Endothelial cell of umbilical vein (primary cell): ENCODE measurements at regions not wholly inside any gene's neighbourhood (a gene's known extent, or its start where the extent isn't known, plus 50 kb on each side); places are given as distances from the start of the nearest gene placed in this dataset.

Experiments
- EZH2 ChIP-seq: IDR thresholded peaks from 2 replicates; pipeline ENCODE4 v1.6.1; 2012; ENCODE audit warnings: borderline replicate concordance, low read depth, mild to moderate bottlenecking, moderate library complexity, low read length, inconsistent platforms; ENCODE audit not compliant: severe bottlenecking
- FOS ChIP-seq: IDR thresholded peaks from 2 replicates; pipeline ENCODE4 v1.6.1; 2011; ENCODE audit warnings: mild to moderate bottlenecking, low read length, moderate library complexity, borderline replicate concordance; ENCODE audit not compliant: insufficient read depth
- GATA2 ChIP-seq: IDR thresholded peaks from 2 replicates; pipeline ENCODE4 v1.7.0; 2011; ENCODE audit warnings: low read depth, mild to moderate bottlenecking, moderate library complexity, mixed read lengths, low read length; ENCODE audit not compliant: insufficient read length, insufficient read depth
- JUN ChIP-seq: IDR thresholded peaks from 2 replicates; pipeline ENCODE4 v1.6.1; 2011; ENCODE audit warnings: borderline replicate concordance, low read depth; ENCODE audit not compliant: insufficient read length, insufficient read depth
- MYC ChIP-seq: IDR thresholded peaks from one replicate; pipeline ENCODE4 v1.6.1; 2011; ENCODE audit warnings: mild to moderate bottlenecking, low read depth, low read length
- POLR2A ChIP-seq: IDR thresholded peaks from 2 replicates; pipeline ENCODE4 v1.6.1; 2012; ENCODE audit warnings: low read depth, mild to moderate bottlenecking, control low read depth, low read length
- POLR2AphosphoS5 ChIP-seq: IDR thresholded peaks from 2 replicates; pipeline ENCODE4 v1.6.1; 2012; ENCODE audit warnings: low read depth, mild to moderate bottlenecking, control low read depth, low read length, moderate library complexity; ENCODE audit not compliant: insufficient read depth
- TF ChIP-seq, protein P1 (sequence below), 2 donors: IDR thresholded peaks; 1 replicate in 1 of 2; 2 replicates in 1 of 2; pipeline ENCODE4 v1.5.1; 2011; ENCODE audit warnings: low read length in 2 of 2, mild to moderate bottlenecking in 2 of 2, moderate library complexity in 2 of 2, control low read depth in 1 of 2, inconsistent platforms in 1 of 2, low read depth in 1 of 2; ENCODE audit not compliant: insufficient read depth in 1 of 2; ENCODE audit errors: extremely low read depth in 1 of 2

DNA sequence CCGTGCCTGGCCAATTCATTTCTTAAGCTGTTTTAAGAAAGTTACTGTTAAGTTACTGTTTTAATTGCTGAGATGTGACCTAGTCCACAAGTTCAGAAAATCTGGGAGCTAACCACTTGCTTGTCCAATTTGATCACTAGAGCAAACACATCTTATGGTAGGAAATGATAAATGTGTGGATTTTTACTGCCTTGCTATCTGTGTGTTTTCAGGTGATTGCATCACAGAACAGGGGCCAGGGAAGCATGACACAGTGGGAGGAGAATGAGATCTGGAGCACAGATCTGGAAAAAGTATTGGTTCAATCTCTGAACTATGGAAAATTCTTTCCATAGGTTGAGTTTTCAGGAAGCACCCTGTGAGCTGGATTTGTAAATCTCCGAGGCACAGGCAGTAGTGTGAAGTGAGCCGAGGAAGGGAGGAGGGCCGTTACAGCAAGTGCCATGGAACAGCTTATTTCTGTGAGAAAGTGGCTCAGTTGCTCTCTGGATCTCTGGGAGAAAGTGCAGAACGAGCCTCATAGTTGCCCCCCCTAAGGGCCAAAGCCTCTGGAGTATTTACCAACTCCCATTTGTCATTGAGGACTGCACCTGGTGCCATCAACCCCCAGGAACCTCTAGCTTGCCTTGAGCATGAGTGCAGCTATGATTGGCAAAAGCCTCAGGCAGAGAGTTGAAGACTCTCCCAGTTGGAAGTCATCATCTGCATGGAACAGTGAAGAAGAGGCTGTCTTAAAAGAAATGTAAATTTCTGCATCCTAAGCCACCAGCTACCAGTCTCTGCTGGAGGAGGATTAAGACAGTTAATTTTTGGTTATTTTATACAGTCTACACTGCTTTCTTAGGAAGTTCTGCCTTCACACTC is 161.8 kb upstream of the CLINT1 start:
- TF ChIP-seq, protein P1, sequence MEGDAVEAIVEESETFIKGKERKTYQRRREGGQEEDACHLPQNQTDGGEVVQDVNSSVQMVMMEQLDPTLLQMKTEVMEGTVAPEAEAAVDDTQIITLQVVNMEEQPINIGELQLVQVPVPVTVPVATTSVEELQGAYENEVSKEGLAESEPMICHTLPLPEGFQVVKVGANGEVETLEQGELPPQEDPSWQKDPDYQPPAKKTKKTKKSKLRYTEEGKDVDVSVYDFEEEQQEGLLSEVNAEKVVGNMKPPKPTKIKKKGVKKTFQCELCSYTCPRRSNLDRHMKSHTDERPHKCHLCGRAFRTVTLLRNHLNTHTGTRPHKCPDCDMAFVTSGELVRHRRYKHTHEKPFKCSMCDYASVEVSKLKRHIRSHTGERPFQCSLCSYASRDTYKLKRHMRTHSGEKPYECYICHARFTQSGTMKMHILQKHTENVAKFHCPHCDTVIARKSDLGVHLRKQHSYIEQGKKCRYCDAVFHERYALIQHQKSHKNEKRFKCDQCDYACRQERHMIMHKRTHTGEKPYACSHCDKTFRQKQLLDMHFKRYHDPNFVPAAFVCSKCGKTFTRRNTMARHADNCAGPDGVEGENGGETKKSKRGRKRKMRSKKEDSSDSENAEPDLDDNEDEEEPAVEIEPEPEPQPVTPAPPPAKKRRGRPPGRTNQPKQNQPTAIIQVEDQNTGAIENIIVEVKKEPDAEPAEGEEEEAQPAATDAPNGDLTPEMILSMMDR (IDR thresholded peaks at IDR 0.05; ENCODE audit: extremely low read depth in 1 of 2, insufficient read depth in 1 of 2, low read depth in 1 of 2, low read length in 2 of 2), result no peak
- TF ChIP-seq EZH2 (no peak), POLR2A (no peak), POLR2AphosphoS5 (no peak), MYC (no peak), GATA2 (no peak), FOS (no peak), JUN (no peak)
